IPS-18c (cell line): ENCODE measurements at regions not wholly inside any gene's neighbourhood (a gene's known extent, or its start where the extent isn't known, plus 50 kb on each side); places are given as distances from the start of the nearest gene placed in this dataset.

Experiments
- H3K4me3 ChIP-seq: 2 replicates; pipeline ENCODE4 v1.7.0; 2013; ENCODE audit warnings: low read depth, mild to moderate bottlenecking, low read length, moderate library complexity; ENCODE audit not compliant: insufficient read depth
- H3K9me3 ChIP-seq: one replicate; pipeline ENCODE4 v1.6.1; 2013; ENCODE audit warnings: mild to moderate bottlenecking, low read length, moderate library complexity; ENCODE audit not compliant: control insufficient read depth, insufficient read depth

GRCh38 chr7:115731796-115732471 is 298.6 kb downstream of the TFEC start:
- H3K4me3 ChIP-seq = no peak overlapping the region
- H3K9me3 ChIP-seq = no peaks in the 10 kb centered on the region

GRCh38 chr7:115728518-115728917 is 302.0 kb downstream of the TFEC start:
- H3K9me3 ChIP-seq = no peaks in the 10 kb centered on the region
- H3K4me3 ChIP-seq = no peak overlapping the region

GRCh38 chr7:115724400-115725056 is 306.0 kb downstream of the TFEC start:
- no peak overlapping the region for H3K4me3 ChIP-seq
- H3K9me3 ChIP-seq = no peaks in the 10 kb centered on the region

GRCh38 chr7:115722302-115722977 is 308.1 kb downstream of the TFEC start:
- no peaks in the 10 kb centered on the region for H3K9me3 ChIP-seq
- no peak overlapping the region for H3K4me3 ChIP-seq

- Histone ChIP-seq H3K9me3 (no peaks in the 10 kb centered on the region), H3K4me3 (no peak overlapping the region)
Observed at GRCh38 chr7:115721293-115722217, 309.0 kb downstream of the TFEC start.

- H3K4me3 ChIP-seq = no peak overlapping the region
- no peaks in the 10 kb centered on the region for H3K9me3 ChIP-seq
Observed at GRCh38 chr7:115719963-115720362, 310.6 kb downstream of the TFEC start.

GRCh38 chr7:115709664-115710063 is 320.9 kb downstream of the TFEC start:
- Histone ChIP-seq H3K9me3 (no peaks in the 10 kb centered on the region), H3K4me3 (no peak overlapping the region)

- H3K4me3 ChIP-seq = no peak overlapping the region
Observed at GRCh38 chr7:115708013-115708341, 322.6 kb downstream of the TFEC start.

GRCh38 chr7:115707258-115708012 is 323.1 kb downstream of the TFEC start:
- no peak overlapping the region for H3K4me3 ChIP-seq
- no peaks in the 10 kb centered on the region for H3K9me3 ChIP-seq

More at GRCh38 chr7:115708013-115708341, 322.6 kb downstream of the TFEC start:
- no peaks in the 10 kb centered on the region for H3K9me3 ChIP-seq

GRCh38 chr7:115704884-115705283 is 325.7 kb downstream of the TFEC start:
- Histone ChIP-seq H3K9me3 (no peaks in the 10 kb centered on the region), H3K4me3 (no peak overlapping the region)

- Histone ChIP-seq H3K4me3 (no peak overlapping the region), H3K9me3 (no peaks in the 10 kb centered on the region)
Observed at GRCh38 chr7:115701141-115701540, 329.4 kb downstream of the TFEC start.

- H3K4me3 ChIP-seq = no peak overlapping the region
- no peaks in the 10 kb centered on the region for H3K9me3 ChIP-seq
Observed at GRCh38 chr7:115694424-115694823, 336.1 kb downstream of the TFEC start.

GRCh38 chr7:115693779-115694178 is 336.8 kb downstream of the TFEC start:
- H3K4me3 ChIP-seq = no peak overlapping the region
- no peaks in the 10 kb centered on the region for H3K9me3 ChIP-seq

GRCh38 chr7:115689941-115690340 is 340.6 kb downstream of the TFEC start:
- no peaks in the 10 kb centered on the region for H3K9me3 ChIP-seq
- no peak overlapping the region for H3K4me3 ChIP-seq

GRCh38 chr7:115683093-115683492 is 347.5 kb downstream of the TFEC start:
- no peaks in the 10 kb centered on the region for H3K9me3 ChIP-seq
- H3K4me3 ChIP-seq = no peak overlapping the region

- Histone ChIP-seq H3K4me3 (no peak overlapping the region), H3K9me3 (no peaks in the 10 kb centered on the region)
Observed at GRCh38 chr7:115682507-115682906, 348.1 kb downstream of the TFEC start.

GRCh38 chr7:115680921-115681320 is 349.6 kb downstream of the TFEC start:
- no peaks in the 10 kb centered on the region for H3K9me3 ChIP-seq
- no peak overlapping the region for H3K4me3 ChIP-seq
